GM19035 (cell line): ENCODE measurements at regions not wholly inside any gene's neighbourhood (a gene's known extent, or its start where the extent isn't known, plus 50 kb on each side); places are given as distances from the start of the nearest gene placed in this dataset.
"Not testable (repeated sequence)": the region's sequence is repeated elsewhere in the genome, so short reads cannot be mapped to it uniquely, and the experiment has no call there.

Experiments used
- ATAC-seq: cut with Tn5 transposase; IDR thresholded peaks from one replicate; pipeline ENCODE4 v1.9.1; 2021; ENCODE audit not compliant: unreplicated experiment

GRCh38 chr5:123294544-123294943, 128.7 kb downstream of the CEP120 start:
- ATAC-seq = peak; percentile 71

GRCh38 chr5:123289210-123289609, 134.0 kb downstream of the CEP120 start:
- no peak for ATAC-seq

- no peak for ATAC-seq
These were observed 135.3 kb downstream of the CEP120 start for GRCh38 chr5:123287881-123288280.

- ATAC-seq = no peak
These were observed 136.3 kb downstream of the CEP120 start for GRCh38 chr5:123286891-123287290.

GRCh38 chr5:123285122-123286023, 137.8 kb downstream of the CEP120 start:
- no peak for ATAC-seq

GRCh38 chr5:123283499-123283898, 139.7 kb downstream of the CEP120 start:
- ATAC-seq = no peak

GRCh38 chr5:123283031-123283430, 140.2 kb downstream of the CEP120 start:
- no peak for ATAC-seq

- no peak for ATAC-seq
These were observed 140.8 kb downstream of the CEP120 start for GRCh38 chr5:123282444-123282843.

GRCh38 chr5:123280854-123281253, 142.3 kb downstream of the CEP120 start:
- not testable (repeated sequence) for ATAC-seq

- ATAC-seq = no peak
These were observed 144.1 kb downstream of the CEP120 start for GRCh38 chr5:123279136-123279535.

GRCh38 chr5:123278284-123278683, 144.9 kb downstream of the CEP120 start:
- ATAC-seq = no peak

- no peak for ATAC-seq
These were observed 149.2 kb downstream of the CEP120 start for GRCh38 chr5:123273984-123274383.

GRCh38 chr5:123273095-123273494, 150.1 kb downstream of the CEP120 start:
- ATAC-seq = no peak

- no peak for ATAC-seq
These were observed 153.4 kb downstream of the CEP120 start for GRCh38 chr5:123269851-123270250.

- ATAC-seq = no peak
These were observed 153.8 kb downstream of the CEP120 start for GRCh38 chr5:123269436-123269835.

- ATAC-seq = no peak
These were observed 156.8 kb downstream of the CEP120 start for GRCh38 chr5:123266365-123266764.

GRCh38 chr5:123265551-123265950, 157.7 kb downstream of the CEP120 start:
- no peak for ATAC-seq

- ATAC-seq = no peak
These were observed 158.8 kb downstream of the CEP120 start for GRCh38 chr5:123264394-123264793.

GRCh38 chr5:123263859-123264258, 159.3 kb downstream of the CEP120 start:
- no peak for ATAC-seq

- no peak for ATAC-seq
These were observed 160.9 kb downstream of the CEP120 start for GRCh38 chr5:123262216-123262823.

- no peak for ATAC-seq
These were observed 161.5 kb downstream of the CEP120 start for GRCh38 chr5:123261752-123262151.

- no peak for ATAC-seq
These were observed 160.4 kb downstream of the PRDM6 start for GRCh38 chr5:123249446-123249845.
